CD4-positive, CD25-positive, alpha-beta regulatory T cell (primary cell): ENCODE measurements at regions not wholly inside any gene's neighbourhood (a gene's known extent, or its start where the extent isn't known, plus 50 kb on each side); places are given as distances from the start of the nearest gene placed in this dataset.

Source experiments
- ATAC-seq, 2 donors: fragments of 150-1000 bp; cut with Tn5 transposase; one replicate each; pipeline ENCODE4 v1.10.0; 2021; ENCODE audit warnings: low read depth in 2 of 2, moderate number of reproducible peaks in 2 of 2, moderate library complexity in 1 of 2
- DNase-seq, 3 donors: peaks; one replicate each; pipeline versions ENCODE4 v3.0.0 to v3.0.0-alpha.2; 2012 to 2022; ENCODE audit warnings: mixed read lengths in 1 of 3
- H3K27ac ChIP-seq: one replicate; pipeline ENCODE4 v1.7.0; 2013; ENCODE audit warnings: mild to moderate bottlenecking, low read length; ENCODE audit not compliant: insufficient read depth, poor library complexity, severe bottlenecking
- H3K27me3 ChIP-seq: one replicate; pipeline ENCODE4 v1.7.0; 2013; ENCODE audit warnings: low read length; ENCODE audit not compliant: control insufficient read depth, insufficient read depth
- H3K36me3 ChIP-seq: one replicate; pipeline ENCODE4 v1.7.0; 2013; ENCODE audit warnings: mild to moderate bottlenecking, low read length, moderate library complexity; ENCODE audit not compliant: control insufficient read depth, insufficient read depth
- H3K4me1 ChIP-seq: 2 replicates; pipeline ENCODE4 v1.7.0; 2013; ENCODE audit warnings: mild to moderate bottlenecking, low read length; ENCODE audit not compliant: insufficient read depth, control insufficient read depth, poor library complexity, severe bottlenecking
- H3K4me3 ChIP-seq: one replicate; pipeline ENCODE4 v1.7.0; 2013; ENCODE audit warnings: low read depth, mild to moderate bottlenecking, low read length, moderate library complexity
- H3K9me3 ChIP-seq, 2 experiments: 1 replicate in 1 of 2; 2 replicates in 1 of 2; pipeline ENCODE4 v1.7.0; 2013; ENCODE audit warnings: low read length in 2 of 2, mild to moderate bottlenecking in 1 of 2, moderate library complexity in 1 of 2; ENCODE audit not compliant: control insufficient read depth in 2 of 2
- H3K27ac Mint-ChIP-seq, 3 donors: one replicate each; pipeline ENCODE4 v1.8.0; 2020 to 2022; ENCODE audit warnings: mild to moderate bottlenecking in 3 of 3, mixed read lengths in 3 of 3, moderate library complexity in 2 of 3
- H3K27me3 Mint-ChIP-seq: one replicate; pipeline ENCODE4 v1.8.0; 2022; ENCODE audit warnings: mild to moderate bottlenecking, mixed read lengths
- H3K36me3 Mint-ChIP-seq: one replicate; pipeline ENCODE4 v1.8.0; 2020; ENCODE audit warnings: mixed read lengths
- H3K4me1 Mint-ChIP-seq, 4 donors: one replicate each; pipeline ENCODE4 v1.8.0; 2020 to 2022; ENCODE audit warnings: mixed read lengths in 4 of 4, mild to moderate bottlenecking in 1 of 4
- H3K4me3 Mint-ChIP-seq, 4 donors: one replicate each; pipeline ENCODE4 v1.8.0; 2020 to 2022; ENCODE audit warnings: mild to moderate bottlenecking in 4 of 4, mixed read lengths in 4 of 4, moderate library complexity in 3 of 4
- H3K9me3 Mint-ChIP-seq, 7 donors: one replicate each; pipeline ENCODE4 v1.8.0; 2020 to 2022; ENCODE audit warnings: mixed read lengths in 7 of 7, mild to moderate bottlenecking in 3 of 7, moderate library complexity in 2 of 7

GRCh38 chr3:153714588-153715290 lies 406.5 kb upstream of the ARHGEF26 start:
- peaks cover 0 to 3% of the 10 kb centered on the region in 2 experiments for H3K9me3 ChIP-seq
- no peak for DNase-seq
- H3K27me3 Mint-ChIP-seq: peaks cover 13% of the 10 kb centered on the region
- peaks cover 0 to 2% (median 0%) of the 10 kb centered on the region in 7 donors for H3K9me3 Mint-ChIP-seq
- no peak for ATAC-seq
- H3K27ac ChIP-seq: no peak overlapping the region
- no peak overlapping the region for H3K4me3 Mint-ChIP-seq
- no peaks in the 10 kb centered on the region for H3K27me3 ChIP-seq
- H3K36me3 ChIP-seq: no peaks in the 10 kb centered on the region
- no peaks in the 10 kb centered on the region for H3K36me3 Mint-ChIP-seq
- H3K4me3 ChIP-seq: no peak overlapping the region
- H3K27ac Mint-ChIP-seq: no peak overlapping the region
- H3K4me1 ChIP-seq: no peaks in the 10 kb centered on the region
- H3K4me1 Mint-ChIP-seq: no peaks in the 10 kb centered on the region

DNA sequence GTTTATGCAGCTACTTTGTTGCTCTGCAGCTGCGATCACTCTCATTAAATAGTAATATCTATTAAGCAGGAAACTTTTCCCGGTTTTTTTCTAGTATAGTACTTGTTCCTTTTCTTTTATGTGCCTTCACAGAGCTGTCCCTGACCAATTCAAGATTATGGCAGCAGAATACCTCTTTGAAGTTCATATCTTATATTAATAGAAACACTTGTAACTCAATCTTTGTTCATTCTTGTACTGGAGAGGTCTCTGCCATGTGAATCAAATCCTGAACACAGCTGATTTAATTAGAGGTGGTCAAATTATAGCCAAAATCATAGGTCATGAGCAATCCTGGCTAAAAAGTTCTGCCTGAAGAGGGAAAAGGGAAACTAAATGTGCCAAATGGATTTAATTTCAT lies 399.0 kb upstream of the ARHGEF26 start:
- DNase-seq: no peak
- H3K4me1 ChIP-seq: no peaks in the 10 kb centered on the region
- Mint-ChIP-seq H3K27ac (no peak overlapping the region), H3K9me3 (no peaks in the 10 kb centered on the region), H3K36me3 (no peaks in the 10 kb centered on the region), H3K4me3 (no peak overlapping the region), H3K27me3 (peaks cover 6% of the 10 kb centered on the region), H3K4me1 (no peaks in the 10 kb centered on the region)
- H3K9me3 ChIP-seq: no peaks in the 10 kb centered on the region
- no peak overlapping the region for H3K27ac ChIP-seq
- H3K36me3 ChIP-seq: no peaks in the 10 kb centered on the region
- no peaks in the 10 kb centered on the region for H3K27me3 ChIP-seq
- no peak for ATAC-seq
- H3K4me3 ChIP-seq: no peak overlapping the region

- no peaks in the 10 kb centered on the region for H3K4me1 Mint-ChIP-seq
- ATAC-seq: no peak
- peaks cover 0 to 10% of the 10 kb centered on the region in 2 experiments for H3K9me3 ChIP-seq
Measured at GRCh38 chr3:153731071-153731470, 390.1 kb upstream of the ARHGEF26 start.

GRCh38 chr3:153734777-153735551 lies 386.2 kb upstream of the ARHGEF26 start:
- no peaks in the 10 kb centered on the region for H3K4me1 Mint-ChIP-seq
- H3K9me3 ChIP-seq: peaks cover 0 to 10% of the 10 kb centered on the region in 2 experiments
- no peak overlapping the region for H3K27ac Mint-ChIP-seq
- no peaks in the 10 kb centered on the region for H3K36me3 ChIP-seq
- H3K4me3 ChIP-seq: no peak overlapping the region
- H3K36me3 Mint-ChIP-seq: no peaks in the 10 kb centered on the region
- H3K27me3 ChIP-seq: no peaks in the 10 kb centered on the region
- no peak overlapping the region for H3K27ac ChIP-seq
- H3K4me3 Mint-ChIP-seq: no peak overlapping the region
- H3K27me3 Mint-ChIP-seq: peaks cover 4% of the 10 kb centered on the region
- H3K4me1 ChIP-seq: no peaks in the 10 kb centered on the region
- ATAC-seq (no peak), DNase-seq (no peak)
- H3K9me3 Mint-ChIP-seq: peaks cover 0 to 12% (median 3%) of the 10 kb centered on the region in 7 donors

More at GRCh38 chr3:153731071-153731470, 390.1 kb upstream of the ARHGEF26 start:
- peaks cover 0 to 12% (median 3%) of the 10 kb centered on the region in 7 donors for H3K9me3 Mint-ChIP-seq
- peaks cover 4% of the 10 kb centered on the region for H3K27me3 Mint-ChIP-seq
- DNase-seq: no peak
- H3K36me3 Mint-ChIP-seq: no peaks in the 10 kb centered on the region
- no peak overlapping the region for H3K27ac Mint-ChIP-seq
- Histone ChIP-seq H3K36me3 (no peaks in the 10 kb centered on the region), H3K4me3 (no peak overlapping the region), H3K27ac (no peak overlapping the region), H3K27me3 (no peaks in the 10 kb centered on the region), H3K4me1 (no peaks in the 10 kb centered on the region)
- no peak overlapping the region for H3K4me3 Mint-ChIP-seq

DNA sequence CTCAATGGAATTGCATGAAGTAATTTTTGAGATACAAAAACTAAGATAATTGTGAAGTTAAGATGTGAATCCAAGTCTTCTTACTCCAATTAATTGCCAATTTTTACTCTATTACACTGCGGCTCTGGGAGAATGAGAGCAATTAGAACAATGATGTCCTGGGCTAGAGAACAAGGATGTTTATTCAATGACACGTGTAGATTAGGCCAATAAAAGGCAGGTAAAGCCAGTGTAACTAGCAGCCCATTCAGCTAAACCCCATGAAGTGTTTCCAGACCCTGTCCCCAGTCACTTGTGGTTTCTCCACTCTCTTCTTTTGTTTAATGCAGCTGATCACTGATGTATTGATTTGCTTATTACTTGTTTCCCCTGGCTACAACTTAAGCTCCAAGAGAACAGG lies 381.1 kb upstream of the ARHGEF26 start:
- Histone ChIP-seq H3K36me3 (no peaks in the 10 kb centered on the region), H3K4me1 (no peaks in the 10 kb centered on the region), H3K4me3 (no peak overlapping the region), H3K27ac (no peak overlapping the region), H3K27me3 (no peaks in the 10 kb centered on the region), H3K9me3 (no peaks in the 10 kb centered on the region)
- H3K27ac Mint-ChIP-seq: no peak overlapping the region
- no peaks in the 10 kb centered on the region for H3K36me3 Mint-ChIP-seq
- ATAC-seq (no peak), DNase-seq (no peak)
- peaks cover 0 to 3% (median 0%) of the 10 kb centered on the region in 7 donors for H3K9me3 Mint-ChIP-seq
- no peaks in the 10 kb centered on the region for H3K4me1 Mint-ChIP-seq
- no peak overlapping the region for H3K4me3 Mint-ChIP-seq
- peaks cover 4% of the 10 kb centered on the region for H3K27me3 Mint-ChIP-seq

GRCh38 chr3:153744889-153745288 lies 376.3 kb upstream of the ARHGEF26 start:
- no peak for DNase-seq
- ATAC-seq: no peak
- Histone ChIP-seq H3K4me1 (no peaks in the 10 kb centered on the region), H3K4me3 (no peak overlapping the region), H3K36me3 (no peaks in the 10 kb centered on the region), H3K27ac (no peak overlapping the region), H3K27me3 (no peaks in the 10 kb centered on the region), H3K9me3 (no peaks in the 10 kb centered on the region)
- H3K27ac Mint-ChIP-seq: no peak overlapping the region
- no peaks in the 10 kb centered on the region for H3K27me3 Mint-ChIP-seq
- no peaks in the 10 kb centered on the region for H3K9me3 Mint-ChIP-seq
- no peak overlapping the region for H3K4me3 Mint-ChIP-seq
- H3K36me3 Mint-ChIP-seq: no peaks in the 10 kb centered on the region
- H3K4me1 Mint-ChIP-seq: no peaks in the 10 kb centered on the region

DNA sequence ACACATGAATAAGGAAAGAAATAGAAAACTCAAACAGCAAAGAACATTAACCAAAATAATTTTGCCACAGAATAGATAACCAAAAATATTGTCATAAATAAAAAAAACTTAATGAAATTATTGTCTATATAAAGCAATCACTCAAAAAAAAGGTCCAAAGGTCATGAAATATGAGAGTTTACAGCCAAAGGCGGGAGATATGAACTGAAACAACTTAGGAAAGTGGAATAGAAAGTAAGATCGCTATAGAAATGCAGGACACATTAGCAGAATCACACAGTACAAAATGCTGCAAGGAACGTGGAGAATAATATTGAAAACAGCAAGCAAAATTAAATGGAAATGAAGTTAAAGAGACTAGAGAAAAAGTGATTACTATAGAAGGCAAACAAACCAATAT lies 375.0 kb upstream of the ARHGEF26 start:
- Mint-ChIP-seq H3K36me3 (no peaks in the 10 kb centered on the region), H3K9me3 (no peaks in the 10 kb centered on the region), H3K4me1 (no peaks in the 10 kb centered on the region), H3K27me3 (no peaks in the 10 kb centered on the region), H3K4me3 (no peak overlapping the region), H3K27ac (no peak overlapping the region)
- H3K27ac ChIP-seq: no peak overlapping the region
- H3K4me1 ChIP-seq: no peaks in the 10 kb centered on the region
- ATAC-seq (no peak), DNase-seq (no peak)
- H3K36me3 ChIP-seq: no peaks in the 10 kb centered on the region
- H3K4me3 ChIP-seq: no peak overlapping the region
- H3K27me3 ChIP-seq: no peaks in the 10 kb centered on the region
- no peaks in the 10 kb centered on the region for H3K9me3 ChIP-seq
